ENCODE measurements at regions not wholly inside any gene's neighbourhood (a gene's known extent, or its start where the extent isn't known, plus 50 kb on each side); places are given as distances from the start of the nearest gene placed in this dataset.

DNA sequence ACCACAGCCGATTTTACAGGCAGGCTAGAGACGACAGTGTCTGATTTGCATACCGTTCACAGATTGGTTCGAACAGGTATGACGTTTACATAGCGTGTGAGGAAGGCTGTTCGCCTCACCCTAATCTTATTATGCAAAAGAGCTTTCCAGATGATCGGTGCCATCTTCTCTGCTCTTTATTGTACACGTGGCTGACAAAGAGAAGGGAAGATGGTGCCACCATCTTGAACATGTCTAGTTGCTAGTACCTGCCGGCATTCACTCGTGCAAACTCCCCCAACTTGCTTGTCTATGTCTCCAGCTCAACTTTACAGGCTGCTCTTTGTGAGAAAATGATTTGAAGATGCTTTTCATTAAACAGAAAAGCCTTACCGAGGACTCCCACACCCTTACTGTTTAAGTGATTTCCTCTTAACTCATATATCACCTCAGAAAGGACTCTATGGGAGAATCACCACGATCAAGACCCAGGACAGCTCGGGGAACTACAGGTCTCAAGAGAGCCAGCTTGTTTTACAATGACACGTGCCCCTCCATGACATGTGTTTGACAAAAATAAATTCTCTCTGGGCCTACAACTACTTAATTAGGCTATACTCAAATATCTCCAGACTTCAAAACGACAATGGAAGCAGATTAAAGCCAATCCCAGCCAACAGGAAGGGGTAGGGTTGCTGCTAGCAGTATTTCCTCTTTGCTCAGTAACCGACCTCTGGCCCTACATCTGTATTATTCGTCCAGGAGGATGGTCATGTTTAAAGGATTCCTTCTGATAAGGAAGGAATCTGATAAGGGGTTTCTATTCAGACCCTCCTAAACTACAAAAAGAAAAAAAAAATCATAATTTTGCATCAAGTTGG is 480.6 kb downstream of the TMEM114 start (continued):
- TF ChIP-seq EZH2 (IDR thresholded peaks at IDR 0.05; ENCODE audit: low read depth, unreplicated experiment) = no peak

DNA sequence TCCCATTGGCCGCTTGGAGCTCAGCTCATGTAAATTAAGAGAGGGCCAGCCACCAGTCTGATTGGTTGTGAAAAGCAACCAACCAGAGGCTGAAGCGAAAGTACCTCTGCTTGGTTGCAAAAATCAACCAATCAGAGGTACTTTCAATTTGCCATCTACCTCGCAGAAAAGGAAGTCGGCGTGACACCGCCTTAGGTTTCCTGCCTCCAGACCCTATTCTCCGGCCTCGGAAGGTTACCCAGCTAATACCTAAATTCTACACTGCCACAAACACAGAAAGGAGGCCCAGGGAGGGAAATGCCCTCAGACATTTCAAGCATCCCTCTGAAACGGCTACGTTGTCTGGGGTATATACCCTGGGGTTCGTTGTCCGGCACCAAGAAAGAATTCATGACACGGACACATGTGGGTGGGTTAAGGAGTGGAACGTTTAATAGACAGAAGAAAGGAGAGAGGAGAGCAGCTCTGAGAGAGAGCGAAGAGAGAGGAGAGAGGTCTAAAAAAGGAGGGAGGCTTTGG is 481.3 kb downstream of the TMEM114 start:
- Mint-ChIP-seq H3K4me1 (no peaks in the 10 kb centered on the region), H3K27me3 (ENCODE audit: insufficient read depth, low read depth, poor library complexity) (no peaks in the 10 kb centered on the region), H3K36me3 (ENCODE audit: low read depth) (peaks cover 3% of the 10 kb centered on the region; the same call in 1 of the 3 replicates), H3K9me3 (peaks cover 37% of the 10 kb centered on the region), H3K4me3 (no peak overlapping the region), H3K27ac (no peak overlapping the region)
- no peaks in the 10 kb centered on the region for H3K9me2 ChIP-seq (ENCODE audit: insufficient read depth)
- no peaks in the 10 kb centered on the region; the same call in 1 of the 2 replicates for H3K36me3 ChIP-seq (ENCODE audit: insufficient read depth)
- peak overlapping the region; percentile 23; the same call in 1 of the 2 replicates for H2AFZ ChIP-seq
- DNase-seq (ENCODE audit: low spot score) (no peak), ATAC-seq (no peak)
- H3K27me3 ChIP-seq (ENCODE audit: insufficient read depth) = no peaks in the 10 kb centered on the region
- no peak overlapping the region for H3K4me2 ChIP-seq
- TF ChIP-seq, protein P1, sequence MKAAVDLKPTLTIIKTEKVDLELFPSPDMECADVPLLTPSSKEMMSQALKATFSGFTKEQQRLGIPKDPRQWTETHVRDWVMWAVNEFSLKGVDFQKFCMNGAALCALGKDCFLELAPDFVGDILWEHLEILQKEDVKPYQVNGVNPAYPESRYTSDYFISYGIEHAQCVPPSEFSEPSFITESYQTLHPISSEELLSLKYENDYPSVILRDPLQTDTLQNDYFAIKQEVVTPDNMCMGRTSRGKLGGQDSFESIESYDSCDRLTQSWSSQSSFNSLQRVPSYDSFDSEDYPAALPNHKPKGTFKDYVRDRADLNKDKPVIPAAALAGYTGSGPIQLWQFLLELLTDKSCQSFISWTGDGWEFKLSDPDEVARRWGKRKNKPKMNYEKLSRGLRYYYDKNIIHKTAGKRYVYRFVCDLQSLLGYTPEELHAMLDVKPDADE (IDR thresholded peaks at IDR 0.05) = no peak
- TF ChIP-seq NANOG (IDR thresholded peaks at IDR 0.05; ENCODE audit: borderline replicate concordance) = no peak
- TF ChIP-seq, protein P2, sequence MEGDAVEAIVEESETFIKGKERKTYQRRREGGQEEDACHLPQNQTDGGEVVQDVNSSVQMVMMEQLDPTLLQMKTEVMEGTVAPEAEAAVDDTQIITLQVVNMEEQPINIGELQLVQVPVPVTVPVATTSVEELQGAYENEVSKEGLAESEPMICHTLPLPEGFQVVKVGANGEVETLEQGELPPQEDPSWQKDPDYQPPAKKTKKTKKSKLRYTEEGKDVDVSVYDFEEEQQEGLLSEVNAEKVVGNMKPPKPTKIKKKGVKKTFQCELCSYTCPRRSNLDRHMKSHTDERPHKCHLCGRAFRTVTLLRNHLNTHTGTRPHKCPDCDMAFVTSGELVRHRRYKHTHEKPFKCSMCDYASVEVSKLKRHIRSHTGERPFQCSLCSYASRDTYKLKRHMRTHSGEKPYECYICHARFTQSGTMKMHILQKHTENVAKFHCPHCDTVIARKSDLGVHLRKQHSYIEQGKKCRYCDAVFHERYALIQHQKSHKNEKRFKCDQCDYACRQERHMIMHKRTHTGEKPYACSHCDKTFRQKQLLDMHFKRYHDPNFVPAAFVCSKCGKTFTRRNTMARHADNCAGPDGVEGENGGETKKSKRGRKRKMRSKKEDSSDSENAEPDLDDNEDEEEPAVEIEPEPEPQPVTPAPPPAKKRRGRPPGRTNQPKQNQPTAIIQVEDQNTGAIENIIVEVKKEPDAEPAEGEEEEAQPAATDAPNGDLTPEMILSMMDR (conservative IDR thresholded peaks at IDR 0.05; ENCODE audit: low read depth in 2 of 2) = no peak
- TF ChIP-seq ZNF114 (CRISPR knock-in tag; IDR thresholded peaks at IDR 0.05) = no peak
- no peak for TF ChIP-seq ZNF331 (CRISPR knock-in tag; IDR thresholded peaks at IDR 0.05; ENCODE audit: low read depth)
- no peak for TF ChIP-seq EZH2phosphoT487 (IDR thresholded peaks at IDR 0.05; ENCODE audit: unreplicated experiment)
- no peak for TF ChIP-seq POLR2AphosphoS5 (IDR thresholded peaks at IDR 0.05; ENCODE audit: low read depth)
- H3K27ac ChIP-seq (ENCODE audit: low read depth) = no peak overlapping the region
- no peaks in the 10 kb centered on the region for H4K20me1 ChIP-seq (replicated peaks; ENCODE audit: insufficient read depth)
- no peaks in the 10 kb centered on the region for H3K79me2 ChIP-seq (replicated peaks; ENCODE audit: insufficient read depth)
- no peak overlapping the region for H3K4me3 ChIP-seq
- no peaks in the 10 kb centered on the region for H3K4me1 ChIP-seq (ENCODE audit: insufficient read depth)
- no peaks in the 10 kb centered on the region for H3F3A ChIP-seq (replicated peaks; ENCODE audit: low read depth)

DNA sequence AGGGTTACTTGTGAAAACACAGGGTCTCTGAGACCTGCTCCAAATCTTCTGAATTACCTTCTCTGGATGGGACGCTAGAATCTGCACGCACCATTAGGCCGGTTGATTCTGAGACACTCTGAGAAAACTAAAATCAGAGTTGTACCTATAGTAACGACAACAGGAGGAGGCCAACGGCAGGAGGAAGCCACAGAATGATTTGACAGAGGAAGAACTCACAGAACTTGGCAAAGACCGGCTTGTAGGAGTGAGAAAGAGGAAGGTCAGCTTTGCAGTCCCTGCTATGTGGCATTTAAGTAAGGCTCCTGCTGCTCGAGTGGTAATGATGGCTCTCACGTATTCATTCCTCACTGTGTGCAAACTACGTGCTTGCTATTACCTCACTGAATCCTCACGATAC is 483.0 kb downstream of the TMEM114 start:
- ATAC-seq (no peak), DNase-seq (ENCODE audit: low spot score) (no peak)
- H3F3A ChIP-seq (replicated peaks; ENCODE audit: low read depth) = no peaks in the 10 kb centered on the region
- no peaks in the 10 kb centered on the region for H3K27me3 ChIP-seq (ENCODE audit: insufficient read depth)
- no peak overlapping the region for H3K27ac ChIP-seq (ENCODE audit: low read depth)
- peaks cover 23% of the 10 kb centered on the region; the same call in 2 of the 3 replicates for H3K9me3 Mint-ChIP-seq
- peaks cover 3% of the 10 kb centered on the region; the same call in 1 of the 3 replicates for H3K36me3 Mint-ChIP-seq (ENCODE audit: low read depth)
- H3K27ac Mint-ChIP-seq = no peak overlapping the region
- no peak overlapping the region for H3K4me3 ChIP-seq
- H3K9me2 ChIP-seq (ENCODE audit: insufficient read depth) = no peaks in the 10 kb centered on the region
- H2AFZ ChIP-seq = no peak overlapping the region
- no peaks in the 10 kb centered on the region for H3K4me1 Mint-ChIP-seq
- H3K4me3 Mint-ChIP-seq = no peak overlapping the region
- H3K4me2 ChIP-seq = no peak overlapping the region
- H3K4me1 ChIP-seq (ENCODE audit: insufficient read depth) = no peaks in the 10 kb centered on the region
- no peaks in the 10 kb centered on the region for H4K20me1 ChIP-seq (replicated peaks; ENCODE audit: insufficient read depth)
- H3K27me3 Mint-ChIP-seq (ENCODE audit: insufficient read depth, low read depth, poor library complexity) = no peaks in the 10 kb centered on the region
- no peaks in the 10 kb centered on the region; the same call in 1 of the 2 replicates for H3K36me3 ChIP-seq (ENCODE audit: insufficient read depth)
- H3K79me2 ChIP-seq (replicated peaks; ENCODE audit: insufficient read depth) = no peaks in the 10 kb centered on the region
- TF ChIP-seq POLR2AphosphoS5 (IDR thresholded peaks at IDR 0.05; ENCODE audit: low read depth) (no peak), ZNF114 (CRISPR knock-in tag; IDR thresholded peaks at IDR 0.05) (no peak), CREB1 (CRISPR knock-in tag; IDR thresholded peaks at IDR 0.05; ENCODE audit: low read depth) (no peak), EZH2 (IDR thresholded peaks at IDR 0.05; ENCODE audit: low read depth, unreplicated experiment) (no peak)

Data from GM23338 (cell line).